Vagina (tissue), 2 donors: ENCODE measurements at regions not wholly inside any gene's neighbourhood (a gene's known extent, or its start where the extent isn't known, plus 50 kb on each side); places are given as distances from the start of the nearest gene placed in this dataset.

Source experiments
- DNase-seq, 2 donors: peaks; one replicate each; pipeline ENCODE4 v3.0.0-alpha.2; 2017; ENCODE audit errors: extremely low spot score in 2 of 2
- H3K27ac ChIP-seq: fragments of 200-600 bp; sonication (generic); one replicate; pipeline ENCODE4 v1.5.1; 2019
- H3K27me3 ChIP-seq: fragments of 200-600 bp; sonication (generic); one replicate; pipeline ENCODE4 v1.5.1; 2019
- H3K36me3 ChIP-seq, 2 donors: fragments of 200-600 bp; sonication (generic); one replicate each; pipeline ENCODE4 v1.5.1; 2017 to 2019
- H3K4me1 ChIP-seq: fragments of 200-600 bp; sonication (generic); one replicate; pipeline ENCODE4 v1.5.1; 2019
- H3K4me3 ChIP-seq, 2 donors: fragments of 200-600 bp; sonication (generic); 1 replicate in 1 of 2; 2 replicates in 1 of 2; pipeline ENCODE4 v1.5.1; 2016 to 2019
- H3K9me3 ChIP-seq: fragments of 200-600 bp; sonication (generic); one replicate; pipeline ENCODE4 v1.5.1; 2019
- POLR2A ChIP-seq, 2 donors: fragments of 450-650 bp; IDR thresholded peaks; one replicate each; pipeline ENCODE4 v1.6.1; 2017; ENCODE audit warnings: antibody characterized with exemption in 2 of 2, mild to moderate bottlenecking in 2 of 2, moderate library complexity in 2 of 2
- POLR2AphosphoS5 ChIP-seq, 2 donors: sonication (generic); formaldehyde crosslinking; IDR thresholded peaks; one replicate each; pipeline ENCODE4 v1.9.0; 2017; ENCODE audit warnings: antibody characterized with exemption in 2 of 2, mild to moderate bottlenecking in 2 of 2, low read depth in 1 of 2; ENCODE audit not compliant: insufficient read depth in 1 of 2
- intact Hi-C: fragments of 100-400 bp; cut with DNase I; formaldehyde crosslinking; loops from one replicate; pipeline ENCODE4 v1.15.1; 2023
- TF ChIP-seq, protein P1 (sequence below), 3 experiments: fragments of 450-650 bp in 2 of 3; fragments of 200-600 bp in 1 of 3; sonication (generic) in 1 of 3; IDR thresholded peaks; one replicate each; pipeline ENCODE4 v1.5.1; 2017 to 2019; ENCODE audit warnings: antibody characterized with exemption in 3 of 3, mild to moderate bottlenecking in 2 of 3, moderate library complexity in 2 of 3

DNA sequence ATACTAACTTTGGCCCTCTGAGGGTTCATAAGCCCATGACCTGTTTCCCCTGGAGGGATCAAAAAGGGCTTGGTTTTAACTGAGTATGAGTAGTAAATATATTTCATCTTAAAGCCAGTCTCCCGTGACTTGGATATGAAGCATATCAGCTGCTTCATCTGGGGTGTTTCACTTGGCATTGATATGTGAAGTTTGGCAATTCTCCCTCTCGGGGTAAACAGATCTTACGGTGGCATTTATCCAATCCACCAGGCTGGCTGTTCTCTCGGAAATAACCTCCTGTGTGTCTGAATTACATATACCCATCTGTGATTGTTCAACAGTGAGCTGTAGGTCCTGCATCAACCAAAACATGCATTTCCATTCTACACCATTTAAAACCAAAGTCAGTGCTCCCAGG is 130.7 kb downstream of the ADAM29 start:
- DNase-seq = no peak
- intact Hi-C loops = no loop called here
- H3K27ac ChIP-seq = no peak overlapping the region

DNA sequence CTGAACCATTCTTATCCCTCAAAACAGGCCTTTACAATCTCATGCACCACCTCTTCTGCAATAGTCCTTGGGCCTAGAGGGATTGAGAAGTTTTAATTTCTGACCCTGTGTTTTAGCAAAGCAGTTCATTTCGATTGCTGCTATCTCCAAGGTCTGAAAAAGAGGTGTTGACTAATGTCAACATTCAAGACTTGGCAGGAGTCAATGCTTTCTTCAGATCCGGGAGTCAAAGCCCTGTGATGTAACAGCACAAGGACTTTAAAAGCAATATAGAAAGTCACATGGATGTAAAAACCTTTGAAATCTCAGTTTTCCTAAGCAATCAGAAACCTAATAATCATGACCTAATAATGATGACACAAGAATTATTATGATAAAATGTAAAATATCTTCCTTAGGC is 133.8 kb downstream of the ADAM29 start:
- no peak for DNase-seq
- Histone ChIP-seq H3K27me3 (no peaks in the 10 kb centered on the region), H3K4me1 (no peaks in the 10 kb centered on the region), H3K9me3 (no peaks in the 10 kb centered on the region), H3K36me3 (no peaks in the 10 kb centered on the region), H3K27ac (no peak overlapping the region), H3K4me3 (no peak overlapping the region)
- no peak for TF ChIP-seq POLR2A (IDR thresholded peaks at IDR 0.05)
- TF ChIP-seq, protein P1, sequence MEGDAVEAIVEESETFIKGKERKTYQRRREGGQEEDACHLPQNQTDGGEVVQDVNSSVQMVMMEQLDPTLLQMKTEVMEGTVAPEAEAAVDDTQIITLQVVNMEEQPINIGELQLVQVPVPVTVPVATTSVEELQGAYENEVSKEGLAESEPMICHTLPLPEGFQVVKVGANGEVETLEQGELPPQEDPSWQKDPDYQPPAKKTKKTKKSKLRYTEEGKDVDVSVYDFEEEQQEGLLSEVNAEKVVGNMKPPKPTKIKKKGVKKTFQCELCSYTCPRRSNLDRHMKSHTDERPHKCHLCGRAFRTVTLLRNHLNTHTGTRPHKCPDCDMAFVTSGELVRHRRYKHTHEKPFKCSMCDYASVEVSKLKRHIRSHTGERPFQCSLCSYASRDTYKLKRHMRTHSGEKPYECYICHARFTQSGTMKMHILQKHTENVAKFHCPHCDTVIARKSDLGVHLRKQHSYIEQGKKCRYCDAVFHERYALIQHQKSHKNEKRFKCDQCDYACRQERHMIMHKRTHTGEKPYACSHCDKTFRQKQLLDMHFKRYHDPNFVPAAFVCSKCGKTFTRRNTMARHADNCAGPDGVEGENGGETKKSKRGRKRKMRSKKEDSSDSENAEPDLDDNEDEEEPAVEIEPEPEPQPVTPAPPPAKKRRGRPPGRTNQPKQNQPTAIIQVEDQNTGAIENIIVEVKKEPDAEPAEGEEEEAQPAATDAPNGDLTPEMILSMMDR (IDR thresholded peaks at IDR 0.05) = no peak
- no peak for TF ChIP-seq POLR2AphosphoS5 (IDR thresholded peaks at IDR 0.05; ENCODE audit: insufficient read depth in 1 of 2, low read depth in 1 of 2)
- intact Hi-C loops = no loop called here

More for the DNA sequence above, 130.7 kb downstream of the ADAM29 start:
- Histone ChIP-seq H3K4me3 (no peak overlapping the region), H3K36me3 (no peaks in the 10 kb centered on the region), H3K27me3 (no peaks in the 10 kb centered on the region), H3K4me1 (no peaks in the 10 kb centered on the region), H3K9me3 (no peaks in the 10 kb centered on the region)
- TF ChIP-seq POLR2A (IDR thresholded peaks at IDR 0.05) = no peak
- TF ChIP-seq POLR2AphosphoS5 (IDR thresholded peaks at IDR 0.05; ENCODE audit: insufficient read depth in 1 of 2, low read depth in 1 of 2) = no peak
- TF ChIP-seq, protein P1 (IDR thresholded peaks at IDR 0.05) = no peak

DNA sequence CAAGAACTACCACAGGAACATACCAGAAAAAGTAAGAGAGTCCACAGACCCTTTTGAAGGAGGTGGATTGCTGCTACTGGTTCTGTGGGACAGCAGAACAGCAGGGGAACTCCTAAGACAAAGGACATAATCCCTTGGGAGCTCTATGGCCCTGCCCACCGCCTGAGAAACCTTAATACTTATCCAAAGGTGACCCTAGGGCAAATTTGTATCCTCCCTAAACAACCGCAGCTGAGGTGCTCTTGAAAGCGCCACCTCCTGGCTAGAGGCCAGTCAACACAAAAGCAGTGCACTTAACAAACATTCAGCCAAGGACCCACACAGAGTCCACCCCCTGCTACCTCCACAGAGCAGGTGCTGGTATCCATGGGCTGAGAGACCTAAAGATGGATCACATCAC is 136.8 kb downstream of the ADAM29 start:
- intact Hi-C loops = no loop called here
- Histone ChIP-seq H3K36me3 (no peaks in the 10 kb centered on the region), H3K4me3 (no peak overlapping the region), H3K27ac (no peak overlapping the region), H3K4me1 (no peaks in the 10 kb centered on the region), H3K27me3 (no peaks in the 10 kb centered on the region), H3K9me3 (no peaks in the 10 kb centered on the region)
- DNase-seq = no peak
- TF ChIP-seq POLR2A (IDR thresholded peaks at IDR 0.05) = no peak
- TF ChIP-seq, protein P1 (IDR thresholded peaks at IDR 0.05) = no peak
- TF ChIP-seq POLR2AphosphoS5 (IDR thresholded peaks at IDR 0.05; ENCODE audit: insufficient read depth in 1 of 2, low read depth in 1 of 2) = no peak

DNA sequence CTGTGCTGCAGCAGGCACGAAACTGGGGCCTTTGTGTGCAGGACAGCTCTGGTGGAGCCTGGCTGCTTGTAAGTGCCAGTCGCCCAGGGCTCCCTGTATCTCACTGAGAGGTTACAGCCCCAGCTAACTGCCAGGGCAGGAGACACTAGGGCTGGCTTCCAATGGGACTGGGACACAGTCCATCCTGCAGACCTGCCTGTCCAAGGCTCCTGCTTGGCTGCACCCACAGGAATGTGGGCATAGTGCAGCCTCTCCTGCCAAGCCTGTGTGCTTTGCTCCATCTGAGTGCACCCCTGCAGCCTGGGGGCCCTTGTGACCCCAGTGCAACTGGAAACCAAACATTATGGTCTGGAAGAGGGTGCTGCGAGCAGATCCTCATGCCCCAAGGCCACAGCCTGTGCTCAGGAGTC is 144.0 kb downstream of the ADAM29 start:
- TF ChIP-seq POLR2AphosphoS5 (IDR thresholded peaks at IDR 0.05; ENCODE audit: insufficient read depth in 1 of 2, low read depth in 1 of 2) (no peak), POLR2A (IDR thresholded peaks at IDR 0.05) (no peak)
- TF ChIP-seq, protein P1 (IDR thresholded peaks at IDR 0.05) = no peak
- H3K36me3 ChIP-seq = no peaks in the 10 kb centered on the region
- no peaks in the 10 kb centered on the region for H3K9me3 ChIP-seq
- H3K4me1 ChIP-seq = no peaks in the 10 kb centered on the region
- no peak for DNase-seq
- no peaks in the 10 kb centered on the region for H3K27me3 ChIP-seq
- no peak overlapping the region for H3K27ac ChIP-seq
- intact Hi-C loops = no loop called here
- no peak overlapping the region for H3K4me3 ChIP-seq

DNA sequence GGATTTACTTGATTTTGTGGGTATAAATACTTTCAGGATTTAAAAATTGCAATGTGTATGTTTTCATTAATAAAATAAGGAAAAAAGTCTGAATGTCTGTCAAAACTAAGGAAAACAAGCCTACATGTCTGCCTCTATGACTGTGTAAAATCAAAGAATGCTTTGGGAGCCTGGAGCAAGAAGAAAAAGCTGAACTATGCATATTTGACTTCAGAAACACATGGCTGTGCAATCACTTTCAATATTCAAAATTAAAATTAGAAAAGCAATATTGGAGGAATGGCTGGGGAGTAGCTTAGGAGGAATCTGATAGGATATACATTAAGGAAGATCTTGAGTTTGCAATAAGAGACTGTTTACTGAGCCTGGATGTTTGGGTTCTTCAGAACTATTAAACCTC is 147.1 kb downstream of the ADAM29 start:
- Histone ChIP-seq H3K4me1 (no peaks in the 10 kb centered on the region), H3K9me3 (no peaks in the 10 kb centered on the region), H3K27me3 (no peaks in the 10 kb centered on the region), H3K4me3 (no peak overlapping the region), H3K27ac (no peak overlapping the region), H3K36me3 (no peaks in the 10 kb centered on the region)
- TF ChIP-seq, protein P1 (IDR thresholded peaks at IDR 0.05) = no peak
- TF ChIP-seq POLR2A (IDR thresholded peaks at IDR 0.05) = no peak
- no peak for TF ChIP-seq POLR2AphosphoS5 (IDR thresholded peaks at IDR 0.05; ENCODE audit: insufficient read depth in 1 of 2, low read depth in 1 of 2)
- intact Hi-C loops = no loop called here
- DNase-seq = no peak
